H9 (cell line): ENCODE measurements at regions not wholly inside any gene's neighbourhood (a gene's known extent, or its start where the extent isn't known, plus 50 kb on each side); places are given as distances from the start of the nearest gene placed in this dataset.

Experiments
- DNase-seq: peaks from one replicate; pipeline ENCODE4 v3.0.0-alpha.2; 2017
- H2AFZ ChIP-seq: one replicate; pipeline ENCODE4 v1.6.1; 2013; ENCODE audit warnings: mild to moderate bottlenecking, low read length, control low read depth, moderate library complexity
- H2AK5ac ChIP-seq: 2 replicates; pipeline ENCODE4 v1.6.1; 2013; ENCODE audit warnings: low read length, control low read depth, mixed read lengths; ENCODE audit not compliant: insufficient read length
- H2BK120ac ChIP-seq: one replicate; pipeline ENCODE4 v1.6.1; 2013; ENCODE audit warnings: low read depth, mild to moderate bottlenecking, low read length, control low read depth, inconsistent platforms; ENCODE audit not compliant: poor library complexity, severe bottlenecking
- H2BK12ac ChIP-seq: 2 replicates; pipeline ENCODE4 v1.6.1; 2013; ENCODE audit warnings: low read length, control low read depth, mixed read lengths, low read depth; ENCODE audit not compliant: insufficient read length
- H2BK15ac ChIP-seq: 2 replicates; pipeline ENCODE4 v1.6.1; 2013; ENCODE audit warnings: low read depth, low read length, control low read depth
- H2BK20ac ChIP-seq: one replicate; pipeline ENCODE4 v1.6.1; 2013; ENCODE audit warnings: low read depth, mild to moderate bottlenecking, low read length, control low read depth, inconsistent platforms; ENCODE audit not compliant: poor library complexity, severe bottlenecking
- H2BK5ac ChIP-seq: 2 replicates; pipeline ENCODE4 v1.6.1; 2013; ENCODE audit warnings: low read length, control low read depth, mixed read lengths; ENCODE audit not compliant: insufficient read length
- H3K14ac ChIP-seq: 2 replicates; pipeline ENCODE4 v1.6.1; 2013; ENCODE audit warnings: low read length, control low read depth; ENCODE audit not compliant: insufficient read depth
- H3K18ac ChIP-seq: 2 replicates; pipeline ENCODE4 v1.6.1; 2013; ENCODE audit warnings: low read depth, mild to moderate bottlenecking, mixed read lengths, low read length, control low read depth; ENCODE audit not compliant: insufficient read length
- H3K23ac ChIP-seq: 2 replicates; pipeline ENCODE4 v1.6.1; 2013; ENCODE audit warnings: low read length, control low read depth, mixed read lengths, low read depth; ENCODE audit not compliant: insufficient read length
- H3K23me2 ChIP-seq: 2 replicates; pipeline ENCODE4 v1.6.1; 2013; ENCODE audit warnings: low read depth, mild to moderate bottlenecking, mixed read lengths, low read length, control low read depth; ENCODE audit not compliant: insufficient read length, poor library complexity, severe bottlenecking
- H3K27ac ChIP-seq: 2 replicates; pipeline ENCODE4 v1.5.1; 2013; ENCODE audit warnings: low read length, control low read depth, mixed read lengths, low read depth; ENCODE audit not compliant: insufficient read length
- H3K27me3 ChIP-seq: 2 replicates; pipeline ENCODE4 v1.6.1; 2013; ENCODE audit warnings: low read length, control low read depth, inconsistent platforms; ENCODE audit not compliant: insufficient read depth
- H3K4ac ChIP-seq: 2 replicates; pipeline ENCODE4 v1.6.1; 2013; ENCODE audit warnings: low read depth, mild to moderate bottlenecking, control low read depth, inconsistent platforms, low read length, moderate library complexity
- H3K4me1 ChIP-seq: 2 replicates; pipeline ENCODE4 v1.6.1; 2013; ENCODE audit warnings: low read length, control low read depth, inconsistent platforms; ENCODE audit not compliant: insufficient read depth
- H3K4me2 ChIP-seq: 2 replicates; pipeline ENCODE4 v1.6.1; 2013; ENCODE audit warnings: low read length, control low read depth, mixed read lengths; ENCODE audit not compliant: insufficient read length, insufficient read depth
- H3K56ac ChIP-seq: 2 replicates; pipeline ENCODE4 v1.6.1; 2013; ENCODE audit warnings: low read depth, mild to moderate bottlenecking, mixed read lengths, low read length, control low read depth; ENCODE audit not compliant: insufficient read length
- H3K79me1 ChIP-seq: 2 replicates; pipeline ENCODE4 v1.6.1; 2013; ENCODE audit warnings: low read depth, mild to moderate bottlenecking, moderate library complexity, low read length, control low read depth, inconsistent platforms; ENCODE audit not compliant: insufficient read depth, poor library complexity, severe bottlenecking
- H3K79me2 ChIP-seq: 2 replicates; pipeline ENCODE4 v1.6.1; 2013; ENCODE audit warnings: low read length, control low read depth, inconsistent platforms; ENCODE audit not compliant: insufficient read depth
- H3K9ac ChIP-seq: 2 replicates; pipeline ENCODE4 v1.6.1; 2013; ENCODE audit warnings: low read length, control low read depth, mixed read lengths; ENCODE audit not compliant: insufficient read length; ENCODE audit errors: extremely low read depth
- H3K9me3 ChIP-seq: one replicate; pipeline ENCODE4 v1.6.1; 2013; ENCODE audit warnings: low read depth, low read length, inconsistent platforms; ENCODE audit not compliant: control insufficient read depth
- H3T11ph ChIP-seq: one replicate; pipeline ENCODE4 v1.6.1; 2013; ENCODE audit warnings: mild to moderate bottlenecking, low read length, control low read depth, inconsistent platforms
- H4K20me1 ChIP-seq: one replicate; pipeline ENCODE4 v1.6.1; 2013; ENCODE audit not compliant: control insufficient read depth, insufficient read length, insufficient read depth
- H4K5ac ChIP-seq: 2 replicates; pipeline ENCODE4 v1.6.1; 2013; ENCODE audit warnings: low read depth, mild to moderate bottlenecking, mixed read lengths, low read length, control low read depth; ENCODE audit not compliant: insufficient read length
- H4K8ac ChIP-seq: replicated peaks from 2 replicates; pipeline ENCODE4 v1.6.1; 2013; ENCODE audit warnings: low read length, control low read depth, mixed read lengths, low read depth; ENCODE audit not compliant: insufficient read length
- H4K91ac ChIP-seq: 2 replicates; pipeline ENCODE4 v1.6.1; 2013; ENCODE audit warnings: low read depth, mild to moderate bottlenecking, moderate library complexity, mixed read lengths, low read length, control low read depth; ENCODE audit not compliant: insufficient read length
- H3K27ac Mint-ChIP-seq, 3 experiments: 2 replicates in 2 of 3; 3 replicates in 1 of 3; pipeline ENCODE4 v1.8.0; 2020 to 2021; ENCODE audit warnings: mixed read lengths in 3 of 3, mild to moderate bottlenecking in 1 of 3, moderate library complexity in 1 of 3
- H3K27me3 Mint-ChIP-seq: 2 replicates; pipeline ENCODE4 v1.8.0; 2021; ENCODE audit warnings: low read depth, mild to moderate bottlenecking, moderate library complexity, mixed read lengths
- H3K36me3 Mint-ChIP-seq, 3 experiments: 2 replicates in 2 of 3; 3 replicates in 1 of 3; pipeline ENCODE4 v1.8.0; 2020 to 2021; ENCODE audit warnings: low read depth in 3 of 3, mixed read lengths in 3 of 3; ENCODE audit not compliant: insufficient read depth in 1 of 3
- H3K4me1 Mint-ChIP-seq, 2 experiments: 2 replicates each; pipeline ENCODE4 v1.8.0; 2020; ENCODE audit warnings: mixed read lengths in 2 of 2
- H3K4me3 Mint-ChIP-seq, 2 experiments: 2 replicates in 1 of 2; 3 replicates in 1 of 2; pipeline ENCODE4 v1.8.0; 2020 to 2021; ENCODE audit warnings: mild to moderate bottlenecking in 2 of 2, mixed read lengths in 2 of 2, moderate library complexity in 1 of 2
- H3K9me3 Mint-ChIP-seq, 2 experiments: 2 replicates in 1 of 2; 3 replicates in 1 of 2; pipeline ENCODE4 v1.8.0; 2020; ENCODE audit warnings: mild to moderate bottlenecking in 2 of 2, mixed read lengths in 2 of 2, moderate library complexity in 1 of 2
- WGBS: extraction: QIAGEN DNeasy Blood & Tissue Kit; methylation state at CpG from one replicate; pipeline ENCODE4 v1.1.7; 2013; ENCODE audit warnings: missing lambda C conversion rate, low lambda C conversion rate, mixed read lengths; ENCODE audit not compliant: insufficient read length; ENCODE audit errors: extremely low coverage; 5-methylcytosine and 5-hydroxymethylcytosine counted together
- TF ChIP-seq, protein P1 (sequence below): fragments of 200-600 bp; sonication (generic); conservative IDR thresholded peaks from 3 replicates; pipeline ENCODE4 v1.8.0; 2021; ENCODE audit warnings: antibody characterized with exemption, mild to moderate bottlenecking

- H3K4me1 ChIP-seq: no peaks in the 10 kb centered on the region
- no peaks in the 10 kb centered on the region for H4K20me1 ChIP-seq
- Mint-ChIP-seq H3K27ac (no peak overlapping the region), H3K27me3 (no peaks in the 10 kb centered on the region), H3K36me3 (no peaks in the 10 kb centered on the region), H3K9me3 (peaks cover 0 to 4% of the 10 kb centered on the region in 2 experiments; a peak in 3 of 5 replicates), H3K4me1 (no peaks in the 10 kb centered on the region), H3K4me3 (no peak overlapping the region)
- no peak overlapping the region for H4K5ac ChIP-seq
- no peak overlapping the region for H2BK20ac ChIP-seq
- no peak overlapping the region for H4K8ac ChIP-seq
- no peak overlapping the region for H3K18ac ChIP-seq
- H3K4me2 ChIP-seq: no peak overlapping the region
- H3K79me2 ChIP-seq: no peaks in the 10 kb centered on the region
- no peak overlapping the region for H2BK15ac ChIP-seq
- H3K27ac ChIP-seq: no peak overlapping the region
- no peak overlapping the region for H3K14ac ChIP-seq
- H3K23ac ChIP-seq: no peak overlapping the region
- no peak overlapping the region for H3T11ph ChIP-seq
- H2AFZ ChIP-seq: no peak overlapping the region
- no peaks in the 10 kb centered on the region for H3K23me2 ChIP-seq
- no peak overlapping the region for H2BK120ac ChIP-seq
- no peak overlapping the region for H2AK5ac ChIP-seq
- no CpG with 5 or more reads among the region's 2 CpGs for WGBS
- H4K91ac ChIP-seq: no peak overlapping the region
- H3K4ac ChIP-seq: no peak overlapping the region
- H3K9ac ChIP-seq: no peak overlapping the region
- TF ChIP-seq, protein P1, sequence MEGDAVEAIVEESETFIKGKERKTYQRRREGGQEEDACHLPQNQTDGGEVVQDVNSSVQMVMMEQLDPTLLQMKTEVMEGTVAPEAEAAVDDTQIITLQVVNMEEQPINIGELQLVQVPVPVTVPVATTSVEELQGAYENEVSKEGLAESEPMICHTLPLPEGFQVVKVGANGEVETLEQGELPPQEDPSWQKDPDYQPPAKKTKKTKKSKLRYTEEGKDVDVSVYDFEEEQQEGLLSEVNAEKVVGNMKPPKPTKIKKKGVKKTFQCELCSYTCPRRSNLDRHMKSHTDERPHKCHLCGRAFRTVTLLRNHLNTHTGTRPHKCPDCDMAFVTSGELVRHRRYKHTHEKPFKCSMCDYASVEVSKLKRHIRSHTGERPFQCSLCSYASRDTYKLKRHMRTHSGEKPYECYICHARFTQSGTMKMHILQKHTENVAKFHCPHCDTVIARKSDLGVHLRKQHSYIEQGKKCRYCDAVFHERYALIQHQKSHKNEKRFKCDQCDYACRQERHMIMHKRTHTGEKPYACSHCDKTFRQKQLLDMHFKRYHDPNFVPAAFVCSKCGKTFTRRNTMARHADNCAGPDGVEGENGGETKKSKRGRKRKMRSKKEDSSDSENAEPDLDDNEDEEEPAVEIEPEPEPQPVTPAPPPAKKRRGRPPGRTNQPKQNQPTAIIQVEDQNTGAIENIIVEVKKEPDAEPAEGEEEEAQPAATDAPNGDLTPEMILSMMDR: no peak
- no peak overlapping the region for H2BK5ac ChIP-seq
- no peak overlapping the region for H3K56ac ChIP-seq
- no peak for DNase-seq
- H3K27me3 ChIP-seq: no peaks in the 10 kb centered on the region
- H3K9me3 ChIP-seq: no peaks in the 10 kb centered on the region
- H2BK12ac ChIP-seq: no peak overlapping the region
- H3K79me1 ChIP-seq: no peaks in the 10 kb centered on the region
Observed at GRCh38 chr10:54940418-54940817, 139.4 kb upstream of the PCDH15 start.
